Heart left ventricle (tissue), 13 donors: ENCODE measurements at regions not wholly inside any gene's neighbourhood (a gene's known extent, or its start where the extent isn't known, plus 50 kb on each side); places are given as distances from the start of the nearest gene placed in this dataset.

Source experiments
- CTCF ChIP-seq, 12 donors: fragments of 200-600 bp; sonication (generic) in 4 of 12; IDR thresholded peaks; one replicate each; pipeline versions ENCODE4 v1.5.0 to v1.8.0; 2018 to 2022; ENCODE audit warnings: antibody characterized with exemption in 12 of 12, mild to moderate bottlenecking in 5 of 12
- POLR2A ChIP-seq, 2 donors: fragments of 450-650 bp; IDR thresholded peaks; one replicate each; pipeline ENCODE4 v1.6.1; 2017; ENCODE audit warnings: antibody characterized with exemption in 2 of 2, mild to moderate bottlenecking in 2 of 2, moderate library complexity in 2 of 2
- donor health status: ischemic (EF 13 %, LVEDD 7.1; RV severe dilation, severe dysfunction).
- donor health status: DM: no; HTN: yes; CAD: no.
- donor health status: DM: no; HTN: no; CAD: no.
- donor health status: ischemic (EF 25% LVEDD 6.9; RV normal size, moderate dysfunction).
- donor health status: ischemic (EF 25% LVEDD 5.7; RV mildly dilated, moderate dysfunction).
- donor health status: ischemic (EF 35%, LVEDD 5.7; RV mildly dilated, moderate dysfunction).
- donor health status: nonischemic (EF 11% LVEDD 7.7; RV severe dilation, severe dysfunction).
- donor health status: DM: yes; HTN: yes; CAD: no.
- donor health status: PGD.
- donor health status: ischemic (EF 29% LVEDD 5.4; RV normal size, mild dysfunction).
- donor health status: nonischemic (EF 23%, LVEDD 6.1; RV moderate dilation, normal function).

- no peak for TF ChIP-seq CTCF (IDR thresholded peaks at IDR 0.05)
- TF ChIP-seq POLR2A (IDR thresholded peaks at IDR 0.05) = no peak
Observed at GRCh38 chr20:20796766-20797440, 84.5 kb upstream of the RALGAPA2 start.
